Thyroid gland (tissue), 4 donors: ENCODE measurements at regions not wholly inside any gene's neighbourhood (a gene's known extent, or its start where the extent isn't known, plus 50 kb on each side); places are given as distances from the start of the nearest gene placed in this dataset.

ENCODE experiments used
- DNase-seq, 2 donors: peaks; one replicate each; pipeline ENCODE4 v3.0.0-alpha.2; 2019
- H3K27ac ChIP-seq, 3 donors: fragments of 200-600 bp; sonication (generic); 1 replicate in 2 of 3; 2 replicates in 1 of 3; pipeline ENCODE4 v1.5.1; 2016 to 2019; ENCODE audit warnings: mild to moderate bottlenecking in 1 of 3, moderate library complexity in 1 of 3
- H3K27me3 ChIP-seq: fragments of 200-600 bp; sonication (generic); one replicate; pipeline ENCODE4 v1.5.1; 2019
- H3K36me3 ChIP-seq, 2 donors: fragments of 200-600 bp; sonication (generic); one replicate each; pipeline ENCODE4 v1.5.1; 2016 to 2019
- H3K4me1 ChIP-seq, 2 donors: fragments of 200-600 bp; sonication (generic); one replicate each; pipeline ENCODE4 v1.5.1; 2017 to 2019
- H3K4me3 ChIP-seq, 3 donors: fragments of 200-600 bp; sonication (generic); replicated peaks in 1 of 3; 1 replicate in 2 of 3; 2 replicates in 1 of 3; pipeline ENCODE4 v1.5.1; 2016; ENCODE audit warnings: mild to moderate bottlenecking in 1 of 3
- H3K9me3 ChIP-seq: fragments of 200-600 bp; sonication (generic); one replicate; pipeline ENCODE4 v1.5.1; 2017
- CTCF ChIP-seq, 6 experiments: fragments of 200-600 bp in 3 of 6; fragments of 450-650 bp in 3 of 6; sonication (generic) in 3 of 6; IDR thresholded peaks; one replicate each; pipeline ENCODE4 v1.5.1; 2016 to 2019; ENCODE audit warnings: antibody characterized with exemption in 6 of 6, mild to moderate bottlenecking in 2 of 6, inconsistent platforms in 1 of 6, moderate library complexity in 1 of 6
- POLR2A ChIP-seq, 2 donors: fragments of 450-650 bp; IDR thresholded peaks; one replicate each; pipeline ENCODE4 v1.6.1; 2017; ENCODE audit warnings: antibody characterized with exemption in 2 of 2, mild to moderate bottlenecking in 2 of 2, moderate library complexity in 1 of 2
- WGBS, 2 donors: methylation state at CpG; one replicate each; pipeline ENCODE4 v1.1.5; 2017; 5-methylcytosine and 5-hydroxymethylcytosine counted together
- intact Hi-C: fragments of 100-400 bp; cut with DNase I; formaldehyde crosslinking; loops from one replicate; pipeline ENCODE4 v1.15.1; 2023

DNA sequence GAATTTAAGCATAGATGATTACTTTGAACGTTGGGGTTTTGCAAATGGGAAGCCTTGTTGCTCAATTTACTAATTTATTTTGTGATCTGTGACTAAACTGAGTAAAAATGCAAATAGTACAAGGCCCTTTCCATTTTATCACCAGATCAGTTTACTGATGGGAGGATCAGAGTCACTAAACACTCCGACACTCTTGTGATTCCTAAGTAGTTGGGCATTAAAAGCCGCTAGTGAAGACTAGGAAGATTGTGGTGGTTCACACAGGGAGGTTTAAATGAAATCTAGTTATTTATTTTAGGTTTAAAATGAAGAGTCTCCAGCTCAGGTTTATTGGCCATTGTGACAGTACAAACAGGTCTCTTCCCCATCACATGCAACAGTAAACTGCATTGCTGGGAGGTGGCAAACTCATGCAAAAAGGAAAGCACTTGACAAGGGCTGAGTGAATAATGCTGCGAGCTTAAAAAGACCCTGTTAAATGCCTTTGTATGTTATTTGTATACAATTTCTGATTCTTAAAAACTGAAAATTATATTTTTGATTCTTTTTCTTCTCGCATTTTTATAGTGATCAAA is 394.8 kb upstream of the FANCL start:
- H3K4me1 ChIP-seq = no peaks in the 10 kb centered on the region
- H3K36me3 ChIP-seq = no peaks in the 10 kb centered on the region
- 73 to 76% methylated on average over 5 of the region's 5 CpGs for WGBS, 2 donors
- H3K27ac ChIP-seq = no peak overlapping the region
- intact Hi-C loops = no loop called here
- no peaks in the 10 kb centered on the region for H3K27me3 ChIP-seq
- H3K9me3 ChIP-seq = no peaks in the 10 kb centered on the region
- no peak for DNase-seq
- H3K4me3 ChIP-seq = no peak overlapping the region
- no peak for TF ChIP-seq POLR2A (IDR thresholded peaks at IDR 0.05)
- TF ChIP-seq CTCF (IDR thresholded peaks at IDR 0.05) = no peak

DNA sequence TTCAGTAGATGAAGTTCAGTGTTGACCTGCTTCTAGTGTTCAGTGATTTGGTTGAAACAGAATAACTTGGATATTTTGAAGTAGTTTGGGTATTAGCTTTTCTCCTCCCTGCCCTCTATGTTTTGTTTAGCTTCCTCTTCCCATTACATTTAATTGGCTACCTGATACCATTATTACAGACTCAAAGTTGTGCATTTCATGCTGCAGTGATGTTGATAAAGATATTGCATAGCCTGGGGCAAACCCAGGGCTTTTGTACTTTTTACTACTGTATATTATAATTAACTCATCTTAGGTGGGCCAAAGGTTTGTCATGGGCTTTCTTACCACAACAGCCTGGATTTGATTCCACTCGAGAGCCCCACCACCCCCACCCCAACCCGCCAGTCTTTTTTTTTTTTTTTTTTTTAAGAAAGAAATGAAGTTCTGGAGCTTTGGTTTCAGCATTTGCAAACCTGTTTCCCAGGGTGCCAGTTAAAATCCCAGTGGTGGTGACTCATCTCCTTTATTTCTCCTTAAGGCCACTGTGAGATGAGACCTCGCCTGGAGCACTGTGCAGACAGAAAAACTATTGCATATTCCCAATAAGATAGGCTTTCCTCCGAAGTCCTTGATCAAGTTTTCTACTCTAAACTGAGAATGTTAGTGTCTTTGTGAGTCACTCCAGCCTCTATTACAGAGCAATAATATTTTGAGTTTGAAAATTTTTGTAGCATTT is 393.7 kb upstream of the FANCL start:
- intact Hi-C loops = no loop called here
- WGBS, 2 donors = 62 to 64% methylated on average over 4 of the region's 4 CpGs
- no peak for TF ChIP-seq CTCF (IDR thresholded peaks at IDR 0.05)
- no peak for TF ChIP-seq POLR2A (IDR thresholded peaks at IDR 0.05)

DNA sequence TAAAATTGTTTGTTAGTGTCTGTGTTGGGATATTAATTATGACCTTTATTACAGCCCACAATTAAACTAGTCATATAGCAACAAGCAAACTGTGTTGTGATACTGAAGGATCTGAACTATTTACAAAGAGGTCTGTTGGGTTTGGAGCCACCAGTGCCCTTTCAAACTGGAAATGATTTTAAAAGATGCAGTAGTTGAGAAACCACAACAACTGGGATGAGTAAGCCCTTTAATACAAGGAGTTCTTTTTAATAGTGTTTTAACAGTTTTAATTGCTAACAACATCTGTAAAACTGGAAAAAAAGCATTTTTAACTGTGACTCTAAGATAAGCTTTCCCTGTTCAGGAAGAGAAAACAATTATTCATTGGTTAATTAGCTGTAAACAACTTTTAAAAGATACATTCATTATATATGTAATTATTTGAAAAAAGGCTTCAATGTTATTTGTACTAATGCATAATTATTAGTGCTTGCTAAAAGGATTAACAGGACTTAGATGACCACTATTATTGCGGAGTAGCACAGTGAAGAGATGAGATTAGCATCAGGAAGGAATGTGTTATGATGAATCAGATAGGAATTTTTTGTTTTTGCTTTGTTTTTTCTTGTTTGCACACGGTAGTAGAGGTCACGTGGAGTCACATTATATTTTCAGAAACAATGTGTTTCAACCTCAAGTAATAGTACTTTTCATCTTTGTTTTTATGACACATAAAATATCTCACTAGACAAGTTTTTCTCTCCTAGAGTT is 392.7 kb upstream of the FANCL start:
- Histone ChIP-seq H3K36me3 (no peaks in the 10 kb centered on the region), H3K9me3 (no peaks in the 10 kb centered on the region), H3K4me1 (no peaks in the 10 kb centered on the region), H3K27ac (no peak overlapping the region), H3K27me3 (no peaks in the 10 kb centered on the region), H3K4me3 (no peak overlapping the region)
- 40 to 46% methylated on average over 3 of the region's 3 CpGs for WGBS, 2 donors
- intact Hi-C loops = no loop called here
- DNase-seq = no peak
- TF ChIP-seq CTCF (IDR thresholded peaks at IDR 0.05) (no peak), POLR2A (IDR thresholded peaks at IDR 0.05) (no peak)

More for the DNA sequence above, 393.7 kb upstream of the FANCL start:
- H3K4me1 ChIP-seq = no peaks in the 10 kb centered on the region
- H3K27ac ChIP-seq = no peak overlapping the region
- no peaks in the 10 kb centered on the region for H3K36me3 ChIP-seq
- DNase-seq = no peak
- no peak overlapping the region for H3K4me3 ChIP-seq
- H3K9me3 ChIP-seq = no peaks in the 10 kb centered on the region
- H3K27me3 ChIP-seq = no peaks in the 10 kb centered on the region

DNA sequence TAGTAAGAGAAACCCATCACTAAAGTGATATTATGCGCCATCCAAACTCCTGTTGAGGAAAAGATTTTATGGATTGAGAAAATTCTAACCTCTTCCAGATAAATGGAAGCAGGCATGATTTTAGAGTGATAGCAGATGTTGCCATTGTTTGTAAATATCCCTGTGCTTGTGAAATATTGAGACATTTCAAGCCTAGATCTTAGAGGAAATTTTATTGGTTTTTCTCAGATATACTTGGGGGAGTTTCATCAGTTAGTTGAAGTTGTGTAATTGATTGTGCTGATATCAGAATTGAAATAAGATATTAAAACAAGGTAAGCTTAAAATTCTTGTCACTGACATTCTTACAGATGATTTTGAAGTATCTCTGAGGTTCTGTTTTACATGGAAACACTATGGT is 390.9 kb upstream of the FANCL start:
- no peak overlapping the region for H3K27ac ChIP-seq
- 94 to 98% methylated on average over 1 of the region's 1 CpG for WGBS, 2 donors
- intact Hi-C loops = no loop called here
- H3K9me3 ChIP-seq = no peaks in the 10 kb centered on the region
- H3K36me3 ChIP-seq = no peaks in the 10 kb centered on the region
- no peaks in the 10 kb centered on the region for H3K4me1 ChIP-seq
- DNase-seq = no peak
- H3K4me3 ChIP-seq = no peak overlapping the region
- no peaks in the 10 kb centered on the region for H3K27me3 ChIP-seq
- TF ChIP-seq CTCF (IDR thresholded peaks at IDR 0.05) (no peak), POLR2A (IDR thresholded peaks at IDR 0.05) (no peak)
